Thyroid gland (tissue), 4 donors: ENCODE measurements at regions not wholly inside any gene's neighbourhood (a gene's known extent, or its start where the extent isn't known, plus 50 kb on each side); places are given as distances from the start of the nearest gene placed in this dataset.

ENCODE experiments used
- CTCF ChIP-seq, 6 experiments: fragments of 200-600 bp in 3 of 6; fragments of 450-650 bp in 3 of 6; sonication (generic) in 3 of 6; IDR thresholded peaks; one replicate each; pipeline ENCODE4 v1.5.1; 2016 to 2019; ENCODE audit warnings: antibody characterized with exemption in 6 of 6, mild to moderate bottlenecking in 2 of 6, inconsistent platforms in 1 of 6, moderate library complexity in 1 of 6
- POLR2A ChIP-seq, 2 donors: fragments of 450-650 bp; IDR thresholded peaks; one replicate each; pipeline ENCODE4 v1.6.1; 2017; ENCODE audit warnings: antibody characterized with exemption in 2 of 2, mild to moderate bottlenecking in 2 of 2, moderate library complexity in 1 of 2

- no peak for TF ChIP-seq POLR2A (IDR thresholded peaks at IDR 0.05)
- no peak for TF ChIP-seq CTCF (IDR thresholded peaks at IDR 0.05)
Measured at GRCh38 chr9:74362423-74362822, 134.7 kb upstream of the RORB start.
